ENCODE measurements at regions not wholly inside any gene's neighbourhood (a gene's known extent, or its start where the extent isn't known, plus 50 kb on each side); places are given as distances from the start of the nearest gene placed in this dataset.

DNA sequence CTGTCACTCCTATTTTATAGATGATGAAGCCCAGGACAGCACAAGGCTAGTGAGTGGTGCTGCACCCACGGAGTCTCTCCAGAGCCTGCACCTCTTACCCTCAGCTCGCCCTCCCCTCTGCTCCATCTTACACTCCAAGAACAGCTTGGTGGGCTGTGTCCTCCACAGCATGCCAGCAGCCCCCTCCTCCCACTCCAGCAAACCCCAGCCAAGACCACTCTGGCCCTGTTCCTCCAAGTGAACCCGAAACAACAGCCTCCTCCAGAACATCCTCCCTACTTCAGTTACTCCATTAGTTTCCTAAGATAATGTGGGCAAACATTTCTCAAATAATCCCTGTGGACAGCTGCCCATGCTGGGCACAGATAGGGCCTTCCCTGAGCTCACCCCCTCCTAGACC is 62.7 kb upstream of the KLF7 start:
- H3K4me1 ChIP-seq (ENCODE audit: control insufficient read depth, insufficient read depth, low read length) = no peaks in the 10 kb centered on the region
- CTCF ChIA-PET = no interaction called here
- no peak overlapping the region for H3K4me3 ChIP-seq (ENCODE audit: low read depth in 2 of 2, low read length in 2 of 2)
- POLR2A ChIA-PET = no interaction called here
- no peaks in the 10 kb centered on the region for H3K36me3 ChIP-seq (ENCODE audit: control insufficient read depth, insufficient read depth, low read length)
- intact Hi-C loops (cut with micrococcal nuclease; ENCODE audit: unreplicated experiment) (no loop called here), in situ Hi-C loops (cut with HindIII; ENCODE audit: low pct_unique_long_range_greater_than_20kb, low sequenced_read_pairs) (no loop called here)
- TF ChIP-seq POLR2AphosphoS5 (IDR thresholded peaks at IDR 0.05; ENCODE audit: low read depth, low read length) = no peak
- TF ChIP-seq TCF7L2 (IDR thresholded peaks at IDR 0.05; ENCODE audit: low read depth, low read length) = no peak
- TF ChIP-seq, protein P1, sequence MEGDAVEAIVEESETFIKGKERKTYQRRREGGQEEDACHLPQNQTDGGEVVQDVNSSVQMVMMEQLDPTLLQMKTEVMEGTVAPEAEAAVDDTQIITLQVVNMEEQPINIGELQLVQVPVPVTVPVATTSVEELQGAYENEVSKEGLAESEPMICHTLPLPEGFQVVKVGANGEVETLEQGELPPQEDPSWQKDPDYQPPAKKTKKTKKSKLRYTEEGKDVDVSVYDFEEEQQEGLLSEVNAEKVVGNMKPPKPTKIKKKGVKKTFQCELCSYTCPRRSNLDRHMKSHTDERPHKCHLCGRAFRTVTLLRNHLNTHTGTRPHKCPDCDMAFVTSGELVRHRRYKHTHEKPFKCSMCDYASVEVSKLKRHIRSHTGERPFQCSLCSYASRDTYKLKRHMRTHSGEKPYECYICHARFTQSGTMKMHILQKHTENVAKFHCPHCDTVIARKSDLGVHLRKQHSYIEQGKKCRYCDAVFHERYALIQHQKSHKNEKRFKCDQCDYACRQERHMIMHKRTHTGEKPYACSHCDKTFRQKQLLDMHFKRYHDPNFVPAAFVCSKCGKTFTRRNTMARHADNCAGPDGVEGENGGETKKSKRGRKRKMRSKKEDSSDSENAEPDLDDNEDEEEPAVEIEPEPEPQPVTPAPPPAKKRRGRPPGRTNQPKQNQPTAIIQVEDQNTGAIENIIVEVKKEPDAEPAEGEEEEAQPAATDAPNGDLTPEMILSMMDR (IDR thresholded peaks at IDR 0.05) = no peak
- TF ChIP-seq, protein P2, sequence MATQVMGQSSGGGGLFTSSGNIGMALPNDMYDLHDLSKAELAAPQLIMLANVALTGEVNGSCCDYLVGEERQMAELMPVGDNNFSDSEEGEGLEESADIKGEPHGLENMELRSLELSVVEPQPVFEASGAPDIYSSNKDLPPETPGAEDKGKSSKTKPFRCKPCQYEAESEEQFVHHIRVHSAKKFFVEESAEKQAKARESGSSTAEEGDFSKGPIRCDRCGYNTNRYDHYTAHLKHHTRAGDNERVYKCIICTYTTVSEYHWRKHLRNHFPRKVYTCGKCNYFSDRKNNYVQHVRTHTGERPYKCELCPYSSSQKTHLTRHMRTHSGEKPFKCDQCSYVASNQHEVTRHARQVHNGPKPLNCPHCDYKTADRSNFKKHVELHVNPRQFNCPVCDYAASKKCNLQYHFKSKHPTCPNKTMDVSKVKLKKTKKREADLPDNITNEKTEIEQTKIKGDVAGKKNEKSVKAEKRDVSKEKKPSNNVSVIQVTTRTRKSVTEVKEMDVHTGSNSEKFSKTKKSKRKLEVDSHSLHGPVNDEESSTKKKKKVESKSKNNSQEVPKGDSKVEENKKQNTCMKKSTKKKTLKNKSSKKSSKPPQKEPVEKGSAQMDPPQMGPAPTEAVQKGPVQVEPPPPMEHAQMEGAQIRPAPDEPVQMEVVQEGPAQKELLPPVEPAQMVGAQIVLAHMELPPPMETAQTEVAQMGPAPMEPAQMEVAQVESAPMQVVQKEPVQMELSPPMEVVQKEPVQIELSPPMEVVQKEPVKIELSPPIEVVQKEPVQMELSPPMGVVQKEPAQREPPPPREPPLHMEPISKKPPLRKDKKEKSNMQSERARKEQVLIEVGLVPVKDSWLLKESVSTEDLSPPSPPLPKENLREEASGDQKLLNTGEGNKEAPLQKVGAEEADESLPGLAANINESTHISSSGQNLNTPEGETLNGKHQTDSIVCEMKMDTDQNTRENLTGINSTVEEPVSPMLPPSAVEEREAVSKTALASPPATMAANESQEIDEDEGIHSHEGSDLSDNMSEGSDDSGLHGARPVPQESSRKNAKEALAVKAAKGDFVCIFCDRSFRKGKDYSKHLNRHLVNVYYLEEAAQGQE (IDR thresholded peaks at IDR 0.05; ENCODE audit: insufficient read depth in 1 of 2, low read depth in 2 of 2, low read length in 1 of 2) = no peak
- TF ChIP-seq SIN3A (IDR thresholded peaks at IDR 0.05; ENCODE audit: borderline replicate concordance, insufficient read depth, low read depth, low read length) = no peak
- no TSS peak for BruUV-seq (replicated peaks)
- no peaks in the 10 kb centered on the region for H3K9me3 ChIP-seq (ENCODE audit: control insufficient read depth, insufficient read depth, low read depth, low read length)
- ATAC-seq = no peak
- no peak overlapping the region for H3K27ac ChIP-seq (ENCODE audit: low read length)
- H3K27me3 ChIP-seq (ENCODE audit: control insufficient read depth, insufficient read depth, low read length) = no peaks in the 10 kb centered on the region
- DNase-seq (ENCODE audit: low read depth, low spot score) = no peak

DNA sequence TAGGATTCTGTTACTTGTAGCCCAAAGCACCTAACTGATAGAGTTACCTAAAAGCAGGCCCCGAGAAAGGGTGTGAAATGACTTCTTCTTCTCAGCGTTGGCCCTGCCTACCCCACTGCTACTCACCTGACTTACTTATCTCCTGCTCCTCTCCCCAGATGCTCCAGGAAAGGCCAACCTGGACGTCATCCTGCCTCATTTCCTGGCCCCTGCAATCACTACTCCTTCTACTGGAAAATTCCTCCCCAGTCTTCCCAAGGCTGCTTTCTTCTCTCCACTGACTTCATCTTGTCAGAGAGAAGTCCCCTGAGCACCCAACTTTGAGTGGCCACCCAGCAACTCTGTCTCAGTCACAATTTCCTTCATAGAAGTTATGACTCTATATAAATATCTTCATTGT is 63.4 kb upstream of the KLF7 start:
- no peak overlapping the region for H3K4me3 ChIP-seq (ENCODE audit: low read depth in 2 of 2, low read length in 2 of 2)
- in situ Hi-C loops (cut with HindIII; ENCODE audit: low pct_unique_long_range_greater_than_20kb, low sequenced_read_pairs) = no loop called here
- no peak for TF ChIP-seq TCF7L2 (IDR thresholded peaks at IDR 0.05; ENCODE audit: low read depth, low read length)
- no peak overlapping the region for H3K27ac ChIP-seq (ENCODE audit: low read length)
- no peaks in the 10 kb centered on the region for H3K27me3 ChIP-seq (ENCODE audit: control insufficient read depth, insufficient read depth, low read length)
- DNase-seq (ENCODE audit: low read depth, low spot score) = no peak
- no TSS peak for BruUV-seq (replicated peaks)
- no peaks in the 10 kb centered on the region for H3K36me3 ChIP-seq (ENCODE audit: control insufficient read depth, insufficient read depth, low read length)
- no peaks in the 10 kb centered on the region for H3K4me1 ChIP-seq (ENCODE audit: control insufficient read depth, insufficient read depth, low read length)
- intact Hi-C loops (cut with micrococcal nuclease; ENCODE audit: unreplicated experiment) = no loop called here
- no peaks in the 10 kb centered on the region for H3K9me3 ChIP-seq (ENCODE audit: control insufficient read depth, insufficient read depth, low read depth, low read length)
- ChIA-PET CTCF (no interaction called here), POLR2A (no interaction called here)
- no peak for ATAC-seq

- in situ Hi-C loops (cut with HindIII; ENCODE audit: low pct_unique_long_range_greater_than_20kb, low sequenced_read_pairs) (no loop called here), intact Hi-C loops (cut with micrococcal nuclease; ENCODE audit: unreplicated experiment) (no loop called here)
- DNase-seq (ENCODE audit: low read depth, low spot score) (no peak), ATAC-seq (no peak; the same call in 1 of the 2 replicates)
- Histone ChIP-seq H3K4me3 (ENCODE audit: low read depth in 2 of 2, low read length in 2 of 2) (no peak overlapping the region), H3K27ac (ENCODE audit: low read length) (no peak overlapping the region), H3K27me3 (ENCODE audit: control insufficient read depth, insufficient read depth, low read length) (no peaks in the 10 kb centered on the region), H3K9me3 (ENCODE audit: control insufficient read depth, insufficient read depth, low read depth, low read length) (no peaks in the 10 kb centered on the region), H3K4me1 (ENCODE audit: control insufficient read depth, insufficient read depth, low read length) (no peaks in the 10 kb centered on the region), H3K36me3 (ENCODE audit: control insufficient read depth, insufficient read depth, low read length) (no peaks in the 10 kb centered on the region)
- no peak for TF ChIP-seq TCF7L2 (IDR thresholded peaks at IDR 0.05; ENCODE audit: low read depth, low read length)
- TF ChIP-seq, protein P1 (IDR thresholded peaks at IDR 0.05) = peak; percentile 69
- POLR2A ChIA-PET = no interaction called here
- BruUV-seq (replicated peaks) = no TSS peak
- CTCF ChIA-PET = no interaction called here
These were observed 64.7 kb upstream of the KLF7 start for GRCh38 chr2:207230261-207231105.

Data from Panc1 (cell line).